Lung (tissue), 11 donors: ENCODE measurements at regions not wholly inside any gene's neighbourhood (a gene's known extent, or its start where the extent isn't known, plus 50 kb on each side); places are given as distances from the start of the nearest gene placed in this dataset.

Experiments
- ATAC-seq: fragments of 200-7000 bp; cut with Tn5 transposase; one replicate; pipeline ENCODE4 v1.9.1; 2020; ENCODE audit warnings: moderate number of reproducible peaks; ENCODE audit not compliant: insufficient read depth, low FRiP score
- DNase-seq, 3 donors: peaks; one replicate each; pipeline ENCODE4 v3.0.0-alpha.2; 2013 to 2017
- H3K27ac ChIP-seq, 2 donors: one replicate each; pipeline ENCODE4 v1.5.1; 2013; ENCODE audit warnings: mild to moderate bottlenecking in 2 of 2, moderate library complexity in 2 of 2, control low read depth in 1 of 2, inconsistent platforms in 1 of 2, low read depth in 1 of 2, low read length in 1 of 2
- H3K27me3 ChIP-seq, 3 donors: one replicate each; pipeline ENCODE4 v1.5.1; 2013; ENCODE audit warnings: low read length in 2 of 3; ENCODE audit not compliant: control insufficient read depth in 3 of 3, insufficient read depth in 3 of 3
- H3K36me3 ChIP-seq, 4 donors: one replicate each; pipeline ENCODE4 v1.5.1; 2013; ENCODE audit warnings: low read length in 4 of 4, mild to moderate bottlenecking in 1 of 4, moderate library complexity in 1 of 4; ENCODE audit not compliant: control insufficient read depth in 4 of 4, insufficient read depth in 4 of 4
- H3K4me1 ChIP-seq, 5 donors: one replicate each; pipeline ENCODE4 v1.5.1; 2013; ENCODE audit warnings: low read length in 5 of 5, mild to moderate bottlenecking in 2 of 5, moderate library complexity in 1 of 5; ENCODE audit not compliant: control insufficient read depth in 5 of 5, insufficient read depth in 5 of 5
- H3K4me3 ChIP-seq: one replicate; pipeline ENCODE4 v1.5.1; 2013; ENCODE audit warnings: mild to moderate bottlenecking, control low read depth, moderate library complexity
- H3K9ac ChIP-seq, 2 donors: one replicate each; pipeline ENCODE4 v1.5.1; 2013; ENCODE audit warnings: low read length in 2 of 2, control low read depth in 1 of 2; ENCODE audit not compliant: insufficient read depth in 1 of 2
- H3K9me3 ChIP-seq, 4 donors: one replicate each; pipeline ENCODE4 v1.5.1; 2013; ENCODE audit warnings: low read length in 3 of 4, mild to moderate bottlenecking in 1 of 4, moderate library complexity in 1 of 4; ENCODE audit not compliant: control insufficient read depth in 4 of 4, insufficient read depth in 3 of 4
- CTCF ChIP-seq: IDR thresholded peaks from 2 replicates; pipeline ENCODE4 v1.5.1; 2012; ENCODE audit warnings: mild to moderate bottlenecking; ENCODE audit errors: control extremely low read depth, extremely low read depth
- WGBS, 2 donors: extraction: QIAGEN DNeasy Blood & Tissue Kit; methylation state at CpG; one replicate each; pipeline ENCODE4 v1.1.7; 2013; 5-methylcytosine and 5-hydroxymethylcytosine counted together
- donor health status: control.
- donor health status: control.
- donor health status: Bipolar disorder and iron deficiency.
- donor health status: healthy.
- donor health status: DM: yes; HTN: yes; CAD: no.

GRCh38 chr1:228867951-228868730 is 132.9 kb downstream of the RHOU start:
- H3K4me3 ChIP-seq: no peak overlapping the region
- H3K4me1 ChIP-seq: peaks cover 0 to 45% (median 17%) of the 10 kb centered on the region in 5 donors
- no peak for ATAC-seq
- no peak for TF ChIP-seq CTCF
- 90 to 93% methylated on average over 12 of the region's 12 CpGs for WGBS, 2 donors
- no peaks in the 10 kb centered on the region for H3K9me3 ChIP-seq
- H3K36me3 ChIP-seq: no peaks in the 10 kb centered on the region
- no peaks in the 10 kb centered on the region for H3K27me3 ChIP-seq
- DNase-seq: peak in 1 of 3 donors; percentile 31
- no peak overlapping the region for H3K9ac ChIP-seq
- no peak overlapping the region for H3K27ac ChIP-seq

- no peaks in the 10 kb centered on the region for H3K27me3 ChIP-seq
- TF ChIP-seq CTCF: no peak
- H3K27ac ChIP-seq: no peak overlapping the region
Measured at GRCh38 chr1:228868731-228869024, 133.4 kb downstream of the RHOU start.

GRCh38 chr1:228869312-228869824 is 134.1 kb downstream of the RHOU start:
- H3K36me3 ChIP-seq: no peaks in the 10 kb centered on the region
- H3K4me1 ChIP-seq: peaks cover 0 to 42% (median 17%) of the 10 kb centered on the region in 5 donors
- DNase-seq: no peak
- H3K9me3 ChIP-seq: no peaks in the 10 kb centered on the region
- TF ChIP-seq CTCF: no peak
- 91 to 93% methylated on average over 7 of the region's 7 CpGs for WGBS, 2 donors
- H3K4me3 ChIP-seq: no peak overlapping the region
- H3K9ac ChIP-seq: no peak overlapping the region
- no peak for ATAC-seq
- H3K27ac ChIP-seq: no peak overlapping the region
- H3K27me3 ChIP-seq: no peaks in the 10 kb centered on the region

More at GRCh38 chr1:228868731-228869024, 133.4 kb downstream of the RHOU start:
- ATAC-seq (no peak), DNase-seq (no peak)
- Histone ChIP-seq H3K4me3 (no peak overlapping the region), H3K4me1 (peaks cover 0 to 45% (median 17%) of the 10 kb centered on the region in 5 donors), H3K9me3 (no peaks in the 10 kb centered on the region), H3K9ac (no peak overlapping the region), H3K36me3 (no peaks in the 10 kb centered on the region)
- WGBS, 2 donors: 93 to 96% methylated on average over 3 of the region's 3 CpGs
